Fibroblast of lung (primary cell): ENCODE measurements at regions not wholly inside any gene's neighbourhood (a gene's known extent, or its start where the extent isn't known, plus 50 kb on each side); places are given as distances from the start of the nearest gene placed in this dataset.

Source experiments
- DNase-seq, 2 donors: peaks; one replicate each; pipeline versions ENCODE4 v3.0.0 to v3.0.0-alpha.2; 2010; ENCODE audit warnings: low read depth in 2 of 2
- H2AFZ ChIP-seq: 2 replicates; pipeline ENCODE4 v1.5.1; 2012; ENCODE audit warnings: low read length, control low read depth, inconsistent platforms
- H3K27ac ChIP-seq: 2 replicates; pipeline ENCODE4 v1.5.1; 2011; ENCODE audit warnings: low read length, control low read depth; ENCODE audit not compliant: insufficient read depth
- H3K27me3 ChIP-seq: 2 replicates; pipeline ENCODE4 v1.5.1; 2011; ENCODE audit warnings: mild to moderate bottlenecking, low read length; ENCODE audit not compliant: control insufficient read depth, insufficient read depth
- H3K36me3 ChIP-seq: 2 replicates; pipeline ENCODE4 v1.5.1; 2011; ENCODE audit warnings: low read length; ENCODE audit not compliant: control insufficient read depth, insufficient read depth
- H3K4me1 ChIP-seq: 2 replicates; pipeline ENCODE4 v1.5.1; 2011; ENCODE audit warnings: low read length; ENCODE audit not compliant: control insufficient read depth, insufficient read depth; ENCODE audit errors: extremely low read depth
- H3K4me2 ChIP-seq: 2 replicates; pipeline ENCODE4 v1.5.1; 2011; ENCODE audit warnings: low read length, control low read depth; ENCODE audit not compliant: insufficient read depth; ENCODE audit errors: extremely low read depth
- H3K4me3 ChIP-seq, 4 experiments: fragments of 200-600 bp in 1 of 4; sonication (generic) in 1 of 4; replicated peaks in 1 of 4; 2 replicates each; pipeline ENCODE4 v1.5.1; 2011 to 2016; ENCODE audit warnings: low read length in 4 of 4, low read depth in 3 of 4, mild to moderate bottlenecking in 3 of 4, control low read depth in 2 of 4, inconsistent platforms in 1 of 4, mixed read lengths in 1 of 4; ENCODE audit not compliant: insufficient read depth in 1 of 4; ENCODE audit errors: control extremely low read depth in 1 of 4
- H3K79me2 ChIP-seq: 2 replicates; pipeline ENCODE4 v1.5.1; 2012; ENCODE audit warnings: mild to moderate bottlenecking, low read length, inconsistent platforms; ENCODE audit not compliant: control insufficient read depth, insufficient read depth
- H3K9ac ChIP-seq: 2 replicates; pipeline ENCODE4 v1.5.1; 2011; ENCODE audit warnings: mild to moderate bottlenecking, low read length, control low read depth; ENCODE audit not compliant: insufficient read depth
- H3K9me3 ChIP-seq: 2 replicates; pipeline ENCODE4 v1.5.1; 2012; ENCODE audit warnings: low read depth, low read length; ENCODE audit not compliant: control insufficient read depth, insufficient read depth
- H4K20me1 ChIP-seq: 2 replicates; pipeline ENCODE4 v1.5.1; 2011; ENCODE audit warnings: low read length; ENCODE audit not compliant: control insufficient read depth, insufficient read depth; ENCODE audit errors: extremely low read depth
- CTCF ChIP-seq, 2 donors: IDR thresholded peaks in 1 of 2; conservative IDR thresholded peaks in 1 of 2; 1 replicate in 1 of 2; 2 replicates in 1 of 2; pipeline ENCODE4 v1.5.1; 2011 to 2012; ENCODE audit warnings: low read length in 2 of 2, control low read depth in 1 of 2, inconsistent platforms in 1 of 2, low read depth in 1 of 2, mild to moderate bottlenecking in 1 of 2
- EZH2 ChIP-seq: IDR thresholded peaks from 2 replicates; pipeline ENCODE4 v1.5.1; 2012; ENCODE audit warnings: low read length, control low read depth, mild to moderate bottlenecking; ENCODE audit errors: missing control alignments

GRCh38 chr9:80235752-80236151 lies 664.0 kb downstream of the TLE4 start:
- Histone ChIP-seq H3K36me3 (no peaks in the 10 kb centered on the region), H3K27ac (no peak overlapping the region), H3K4me2 (no peak overlapping the region), H3K27me3 (no peaks in the 10 kb centered on the region), H3K9me3 (no peaks in the 10 kb centered on the region), H2AFZ (no peak overlapping the region), H4K20me1 (no peaks in the 10 kb centered on the region), H3K9ac (no peak overlapping the region), H3K79me2 (no peaks in the 10 kb centered on the region), H3K4me3 (no peak overlapping the region), H3K4me1 (no peaks in the 10 kb centered on the region)
- TF ChIP-seq EZH2 (no peak), CTCF (conservative IDR thresholded peaks at IDR 0.05 in 1 of 2, IDR thresholded peaks at IDR 0.05 in 1 of 2; ENCODE audit: low read depth in 1 of 2, low read length in 2 of 2) (no peak)
- no peak for DNase-seq

DNA sequence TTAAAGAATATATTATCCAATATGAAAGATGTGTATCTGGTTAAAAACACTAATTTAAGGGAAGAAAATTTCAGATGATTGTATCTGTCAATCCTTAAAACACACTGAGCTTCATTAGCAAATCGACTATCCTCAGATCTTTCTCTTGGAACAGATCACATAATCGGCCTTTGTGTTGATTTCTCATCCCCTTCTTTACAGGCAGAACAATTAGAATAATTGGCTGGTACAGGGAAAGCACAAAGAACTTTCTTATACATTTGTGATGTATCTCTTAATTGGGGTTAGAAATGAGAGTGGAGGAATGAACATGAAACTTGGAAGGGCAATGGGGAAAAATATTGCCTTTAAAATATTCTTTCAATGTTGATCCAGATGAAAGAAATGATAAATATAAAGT lies 662.1 kb downstream of the TLE4 start:
- H3K9me3 ChIP-seq: no peaks in the 10 kb centered on the region
- H2AFZ ChIP-seq: no peak overlapping the region
- H3K4me1 ChIP-seq: no peaks in the 10 kb centered on the region
- no peaks in the 10 kb centered on the region for H4K20me1 ChIP-seq
- no peak for DNase-seq
- no peaks in the 10 kb centered on the region for H3K27me3 ChIP-seq
- H3K79me2 ChIP-seq: no peaks in the 10 kb centered on the region
- no peak overlapping the region for H3K27ac ChIP-seq
- H3K9ac ChIP-seq: no peak overlapping the region
- H3K4me3 ChIP-seq: no peak overlapping the region
- TF ChIP-seq EZH2 (no peak), CTCF (conservative IDR thresholded peaks at IDR 0.05 in 1 of 2, IDR thresholded peaks at IDR 0.05 in 1 of 2; ENCODE audit: low read depth in 1 of 2, low read length in 2 of 2) (no peak)
- H3K4me2 ChIP-seq: no peak overlapping the region
- no peaks in the 10 kb centered on the region for H3K36me3 ChIP-seq

- no peak overlapping the region for H2AFZ ChIP-seq
- DNase-seq: no peak
- TF ChIP-seq CTCF (conservative IDR thresholded peaks at IDR 0.05 in 1 of 2, IDR thresholded peaks at IDR 0.05 in 1 of 2; ENCODE audit: low read depth in 1 of 2, low read length in 2 of 2): no peak
- TF ChIP-seq EZH2: no peak
- H3K4me3 ChIP-seq: no peak overlapping the region
- no peak overlapping the region for H3K9ac ChIP-seq
- no peak overlapping the region for H3K4me2 ChIP-seq
- no peaks in the 10 kb centered on the region for H3K9me3 ChIP-seq
- H3K27ac ChIP-seq: no peak overlapping the region
- H3K4me1 ChIP-seq: no peaks in the 10 kb centered on the region
- no peaks in the 10 kb centered on the region for H3K36me3 ChIP-seq
- no peaks in the 10 kb centered on the region for H3K79me2 ChIP-seq
- no peaks in the 10 kb centered on the region for H3K27me3 ChIP-seq
- no peaks in the 10 kb centered on the region for H4K20me1 ChIP-seq
These were observed 661.5 kb downstream of the TLE4 start for GRCh38 chr9:80233102-80233843.
